HFF-Myc (cell line): ENCODE measurements at regions not wholly inside any gene's neighbourhood (a gene's known extent, or its start where the extent isn't known, plus 50 kb on each side); places are given as distances from the start of the nearest gene placed in this dataset.

ENCODE experiments used
- DNase-seq: peaks from one replicate; pipeline ENCODE4 v3.0.0-alpha.2; 2011; ENCODE audit warnings: low read depth; ENCODE audit errors: extremely low read depth
- H3K4me3 ChIP-seq: replicated peaks from 2 replicates; pipeline ENCODE4 v1.5.1; 2011; ENCODE audit warnings: low read depth, mild to moderate bottlenecking, control low read depth, low read length
- CTCF ChIP-seq: IDR thresholded peaks from 2 replicates; pipeline ENCODE4 v1.5.1; 2012; ENCODE audit warnings: mild to moderate bottlenecking, low read depth, low read length, control low read depth; ENCODE audit errors: missing control alignments

- no peak for TF ChIP-seq CTCF
- no peak overlapping the region for H3K4me3 ChIP-seq
- no peak for DNase-seq
Measured at GRCh38 chr6:166055801-166056200, 111.8 kb downstream of the TBXT start.

GRCh38 chr6:166052837-166053236 lies 114.8 kb downstream of the TBXT start:
- TF ChIP-seq CTCF: no peak
- DNase-seq: no peak

GRCh38 chr6:166050559-166050958 lies 117.1 kb downstream of the TBXT start:
- H3K4me3 ChIP-seq: no peak overlapping the region
- no peak for DNase-seq
- TF ChIP-seq CTCF: no peak

More at GRCh38 chr6:166052837-166053236, 114.8 kb downstream of the TBXT start:
- no peak overlapping the region for H3K4me3 ChIP-seq

GRCh38 chr6:166046982-166047381 lies 120.7 kb downstream of the TBXT start:
- DNase-seq: no peak
- no peak for TF ChIP-seq CTCF
- H3K4me3 ChIP-seq: no peak overlapping the region

- no peak for DNase-seq
- no peak for TF ChIP-seq CTCF
- H3K4me3 ChIP-seq: no peak overlapping the region
Measured at GRCh38 chr6:166046226-166046625, 121.4 kb downstream of the TBXT start.

GRCh38 chr6:166045860-166046200 lies 121.8 kb downstream of the TBXT start:
- no peak for TF ChIP-seq CTCF
- no peak for DNase-seq
- no peak overlapping the region for H3K4me3 ChIP-seq

- H3K4me3 ChIP-seq: no peak overlapping the region
- no peak for DNase-seq
- no peak for TF ChIP-seq CTCF
Measured at GRCh38 chr6:166045173-166045859, 122.3 kb downstream of the TBXT start.
